Stimulated activated CD4-positive, alpha-beta T cell treated with anti-CD3 and anti-CD28 coated beads, Interleukin-2, amount 100 ng/mL, for 4 hours (primary cell): ENCODE measurements at regions not wholly inside any gene's neighbourhood (a gene's known extent, or its start where the extent isn't known, plus 50 kb on each side); places are given as distances from the start of the nearest gene placed in this dataset.
A peak's percentile ranks its signal among the peaks of the same experiment; 100 is the strongest.
"Not testable (repeated sequence)": the region's sequence is repeated elsewhere in the genome, so short reads cannot be mapped to it uniquely, and the experiment has no call there.

Source experiments
- DNase-seq: peaks from one replicate; pipeline ENCODE4 v3.0.0-alpha.2; 2020; ENCODE audit warnings: low read depth

- no peak for DNase-seq
These were observed 95.0 kb upstream of the ZBED5 start for GRCh38 chr11:10952872-10953271.

DNA sequence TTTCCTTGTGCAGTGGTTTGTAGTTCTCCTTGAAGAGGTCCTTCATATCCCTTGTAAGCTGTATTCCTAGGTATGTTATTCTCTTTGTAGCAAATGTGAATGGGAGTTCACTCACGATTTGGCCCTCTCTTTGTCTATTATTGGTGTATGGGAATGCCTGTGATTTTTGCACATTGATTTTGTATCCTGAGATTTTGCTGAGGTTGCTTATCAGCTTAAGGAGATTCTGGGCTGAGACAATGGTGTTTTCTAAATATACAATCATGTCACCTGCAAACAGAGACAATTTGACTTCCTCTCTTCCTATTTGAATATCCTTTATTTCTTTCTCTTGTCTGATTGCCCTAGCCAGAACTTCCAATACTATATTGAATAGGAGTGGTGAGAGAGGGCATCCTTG lies 90.1 kb upstream of the ZBED5 start:
- DNase-seq, result not testable (repeated sequence)

DNA sequence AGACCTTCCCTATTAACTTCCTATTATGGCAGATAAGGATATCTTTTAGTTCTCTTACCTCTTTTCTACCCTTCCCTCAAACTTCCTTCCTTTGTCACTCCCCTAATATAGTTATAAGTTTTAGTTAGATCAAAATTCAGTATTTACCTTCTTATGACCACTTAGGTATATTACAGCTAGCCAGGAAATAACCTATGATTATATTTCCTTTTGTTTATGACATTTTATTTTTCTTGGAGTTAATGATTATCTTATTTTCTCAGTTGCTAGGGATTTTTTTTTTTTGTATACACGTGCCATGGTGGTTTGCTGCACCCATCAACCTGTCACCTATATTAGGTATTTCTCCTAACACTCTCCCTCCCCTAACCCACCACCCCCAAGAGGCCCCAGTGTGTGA lies 88.2 kb upstream of the ZBED5 start:
- DNase-seq, result no peak

DNA sequence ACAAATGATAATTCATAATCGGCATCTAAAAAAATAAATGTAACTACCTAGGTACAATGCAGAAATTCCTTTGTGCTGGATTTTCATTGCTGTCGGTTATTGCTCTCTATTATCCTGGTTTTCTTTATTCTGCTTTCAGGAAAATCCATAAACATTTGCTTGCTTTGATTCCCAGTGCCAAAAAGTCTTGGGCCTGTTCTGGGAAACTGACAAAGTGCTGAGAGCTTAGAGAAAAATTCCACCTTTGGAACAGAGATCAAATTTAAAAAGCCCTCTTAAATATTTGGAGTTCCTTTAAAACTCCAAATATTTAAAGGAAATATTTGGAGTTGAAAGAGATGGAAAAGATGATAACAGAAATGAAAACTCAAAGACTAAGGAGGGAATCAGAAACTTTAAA lies 87.3 kb upstream of the ZBED5 start:
- DNase-seq, result no peak

GRCh38 chr11:10943968-10944367 lies 86.1 kb upstream of the ZBED5 start:
- no peak for DNase-seq

- no peak for DNase-seq
These were observed 84.8 kb upstream of the ZBED5 start for GRCh38 chr11:10942620-10943019.

DNA sequence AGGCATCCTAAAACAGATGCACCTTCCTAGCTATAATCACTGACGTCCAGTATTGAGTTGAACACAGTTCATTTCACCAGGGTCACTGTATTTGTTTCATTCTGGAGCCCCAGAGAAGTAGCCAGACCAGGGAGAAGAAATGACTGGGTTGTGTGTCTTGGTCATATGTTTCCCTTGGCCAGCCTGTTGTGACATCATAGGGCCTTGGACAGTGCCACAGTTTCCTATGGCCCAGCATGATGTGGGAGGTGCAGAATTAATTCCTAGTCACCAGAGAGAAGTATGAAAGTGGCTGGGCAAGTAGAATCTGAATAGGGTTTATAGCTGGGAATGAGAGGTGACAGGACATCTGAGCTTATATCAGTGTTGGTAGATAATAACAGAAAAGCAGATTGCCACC lies 84.0 kb upstream of the ZBED5 start:
- no peak for DNase-seq

- no peak for DNase-seq
These were observed 83.6 kb upstream of the ZBED5 start for GRCh38 chr11:10941414-10941813.

- no peak for DNase-seq
These were observed 81.0 kb upstream of the ZBED5 start for GRCh38 chr11:10938650-10939387.

DNA sequence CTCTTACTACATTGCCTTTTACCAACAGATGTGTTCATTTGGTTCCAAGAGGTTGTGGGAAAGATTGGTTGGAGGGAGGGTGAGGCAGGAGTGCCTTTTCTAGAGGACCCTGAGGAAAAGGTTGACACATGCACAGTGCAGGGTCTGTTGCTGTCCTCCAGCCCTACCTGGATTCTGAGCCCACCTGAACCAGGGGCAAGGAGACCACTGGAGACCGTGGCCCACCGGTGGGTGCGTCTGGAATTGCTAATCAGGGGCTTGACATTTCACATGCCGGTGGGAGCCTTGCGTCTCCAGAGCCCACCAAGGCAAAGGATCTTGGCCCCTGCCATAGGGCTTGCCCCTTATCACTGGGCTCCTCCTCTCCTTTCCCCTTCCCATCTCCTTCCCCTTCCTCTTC lies 80.4 kb upstream of the ZBED5 start:
- no peak for DNase-seq

DNA sequence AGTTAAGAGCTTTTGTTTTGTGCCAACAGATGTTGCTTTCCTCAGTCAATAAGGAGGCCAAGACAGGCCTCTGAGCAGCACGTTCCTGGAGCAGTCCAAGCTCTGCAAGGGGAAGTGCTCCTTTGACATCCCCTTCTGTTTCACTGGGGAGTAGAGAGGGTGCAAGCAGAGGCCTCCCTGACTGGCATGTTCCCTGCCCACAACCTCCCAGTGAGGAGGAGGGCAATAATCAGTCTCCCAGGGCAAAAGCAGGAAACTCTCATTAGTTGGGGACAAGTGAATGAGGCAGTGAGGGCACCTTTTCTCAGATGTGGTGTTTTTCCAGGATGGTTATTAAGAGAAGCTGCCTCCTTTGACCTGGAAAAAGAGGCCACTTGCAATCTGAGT lies 79.5 kb upstream of the ZBED5 start:
- DNase-seq, result no peak

- no peak for DNase-seq
These were observed 79.0 kb upstream of the ZBED5 start for GRCh38 chr11:10936626-10937384.

GRCh38 chr11:10935015-10935559 lies 77.2 kb upstream of the ZBED5 start:
- DNase-seq, result no peak

DNA sequence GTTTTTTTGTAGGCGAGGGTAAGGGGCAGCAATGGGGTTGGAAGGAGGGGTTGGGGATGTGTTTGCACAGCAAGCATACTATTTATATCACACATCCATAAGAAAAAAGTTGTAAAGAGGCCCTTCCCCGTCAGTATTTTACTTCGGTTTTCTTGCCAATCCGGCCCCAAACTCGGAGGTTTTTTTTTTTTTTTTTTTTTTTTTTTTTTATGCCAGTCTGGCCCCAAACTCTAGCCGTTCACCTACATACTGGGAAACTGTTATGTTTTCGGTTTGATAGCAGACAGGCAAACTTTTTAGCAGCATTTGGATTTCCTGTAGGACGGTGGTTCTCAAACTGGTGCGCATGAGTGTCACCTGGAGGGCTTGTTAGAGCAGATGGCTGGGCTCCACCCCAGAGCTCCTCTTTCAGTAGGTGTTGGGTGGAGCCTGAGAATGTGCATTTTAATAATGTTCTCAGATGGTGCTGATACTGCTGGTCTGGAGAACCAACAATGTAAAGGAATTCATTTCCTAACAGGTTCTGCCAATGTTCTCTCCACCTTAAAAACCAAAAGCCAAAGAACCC lies 76.5 kb upstream of the ZBED5 start:
- no peak for DNase-seq

- DNase-seq, result peak; percentile 71
These were observed 75.8 kb upstream of the ZBED5 start for GRCh38 chr11:10933455-10934292.

- DNase-seq, result no peak
These were observed 75.1 kb upstream of the ZBED5 start for GRCh38 chr11:10932976-10933375.

- no peak for DNase-seq
These were observed 74.2 kb upstream of the ZBED5 start for GRCh38 chr11:10931761-10932670.

GRCh38 chr11:10930972-10931760 lies 73.3 kb upstream of the ZBED5 start:
- DNase-seq, result peak; percentile 54

DNA sequence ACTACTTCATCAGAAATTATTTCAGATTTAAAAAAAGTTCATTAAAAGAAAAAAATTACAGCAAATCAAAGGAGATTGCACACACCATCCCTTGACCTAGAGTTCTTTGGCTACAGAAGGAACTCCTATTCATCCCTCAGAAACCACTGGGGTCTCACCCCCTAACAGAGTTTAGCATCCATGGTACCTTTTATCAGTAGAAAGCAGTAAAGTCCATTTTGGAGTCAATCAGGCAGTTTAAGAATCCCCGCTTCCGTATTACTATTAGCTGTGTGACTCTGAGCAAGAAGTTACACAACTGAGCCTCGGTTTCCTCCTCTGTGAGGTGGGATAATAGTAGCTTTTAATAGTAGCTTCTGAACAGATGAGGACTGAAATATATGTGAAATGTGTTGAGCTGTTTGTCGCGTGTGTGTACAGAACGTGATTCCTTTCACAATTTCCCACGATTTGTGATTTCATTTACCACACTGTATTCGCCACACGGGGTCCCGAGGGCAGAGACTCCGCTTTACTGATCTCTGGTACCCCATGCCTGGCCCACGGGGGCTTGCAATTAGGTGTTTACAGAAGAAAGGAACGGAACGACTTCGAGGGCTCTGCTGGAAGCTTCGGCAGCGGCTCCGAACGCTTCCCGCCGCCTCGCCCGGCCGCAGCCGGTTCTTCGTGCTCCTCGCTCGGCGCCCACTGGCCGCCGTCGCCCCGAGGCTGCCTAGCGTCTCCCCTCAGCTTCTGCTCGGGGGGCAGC lies 72.5 kb upstream of the ZBED5 start:
- no peak for DNase-seq

DNA sequence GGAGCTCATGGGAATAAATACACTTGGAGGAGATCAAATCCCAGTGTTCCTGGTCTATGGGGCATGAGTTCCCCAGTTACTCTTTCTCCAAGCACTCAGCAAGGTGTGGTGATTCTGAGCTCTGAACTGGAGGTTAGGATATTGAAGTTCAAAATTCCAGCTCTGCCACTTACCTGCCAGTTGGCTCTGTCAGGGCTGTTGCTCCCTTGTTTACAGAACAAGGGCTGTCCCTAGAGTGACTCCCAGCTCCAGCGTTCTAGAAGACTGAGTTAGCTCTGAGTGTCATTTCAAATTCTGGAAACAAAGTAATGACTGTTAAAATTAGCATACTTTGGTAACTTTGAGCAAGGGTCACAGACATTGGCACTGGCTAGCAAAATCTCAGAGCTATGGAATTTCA lies 69.7 kb upstream of the ZBED5 start:
- no peak for DNase-seq
